ENCODE measurements at regions not wholly inside any gene's neighbourhood (a gene's known extent, or its start where the extent isn't known, plus 50 kb on each side); places are given as distances from the start of the nearest gene placed in this dataset.
"Not testable (repeated sequence)": the region's sequence is repeated elsewhere in the genome, so short reads cannot be mapped to it uniquely, and the experiment has no call there.

- not testable (repeated sequence) for TF ChIP-seq CTCF (IDR thresholded peaks at IDR 0.05; ENCODE audit: low read depth, low read length); EZH2phosphoT487 (IDR thresholded peaks at IDR 0.05; ENCODE audit: low read depth)
Observed at GRCh38 chr16:88166209-88166773, 215.1 kb downstream of the BANP start.
